K562 (cell line): ENCODE measurements at regions not wholly inside any gene's neighbourhood (a gene's known extent, or its start where the extent isn't known, plus 50 kb on each side); places are given as distances from the start of the nearest gene placed in this dataset.
A peak's percentile ranks its signal among the peaks of the same experiment; 100 is the strongest.

Experiments
- ADNP ChIP-seq: fragments of 200-800 bp; sonication (Bioruptor generic); IDR thresholded peaks from 2 replicates; pipeline ENCODE4 v1.6.1; 2016; ENCODE audit warnings: missing genetic modification characterization, missing compliant biosample characterization
- CEBPZ ChIP-seq: fragments of 150-350 bp; IDR thresholded peaks from 2 replicates; pipeline ENCODE4 v1.6.1; 2014; ENCODE audit warnings: low read depth, mild to moderate bottlenecking, low read length, borderline replicate concordance
- CREB3 ChIP-seq: fragments of 450-650 bp; conservative IDR thresholded peaks from 2 replicates; pipeline ENCODE4 v1.6.1; 2016; ENCODE audit warnings: missing genetic modification characterization, low read depth, mild to moderate bottlenecking, missing compliant biosample characterization, moderate library complexity
- CXXC5 ChIP-seq: fragments of 250-450 bp; sonication (Bioruptor Pico); IDR thresholded peaks from 2 replicates; pipeline ENCODE4 v1.8.0; 2022; ENCODE audit warnings: inconsistent platforms, mild to moderate bottlenecking, moderate library complexity
- ETV5 ChIP-seq: sonication (generic); formaldehyde crosslinking; IDR thresholded peaks from 2 replicates; pipeline ENCODE4 v1.4.0; 2020; ENCODE audit warnings: low read depth, mild to moderate bottlenecking, missing genetic modification reagents
- HMG20A ChIP-seq: fragments of 450-650 bp; formaldehyde crosslinking; conservative IDR thresholded peaks from 2 replicates; pipeline ENCODE4 v1.4.0; 2020; ENCODE audit warnings: mild to moderate bottlenecking, mixed read lengths
- IRF9 ChIP-seq: fragments of 450-650 bp; IDR thresholded peaks from 2 replicates; pipeline ENCODE4 v1.6.1; 2016; ENCODE audit warnings: missing biosample characterization, missing genetic modification characterization
- NCOR1 ChIP-seq: fragments of 450-650 bp; IDR thresholded peaks from 2 replicates; pipeline ENCODE4 v1.6.1; 2016; ENCODE audit warnings: mild to moderate bottlenecking, moderate library complexity
- PHB ChIP-seq: fragments of 250-450 bp; sonication (Bioruptor Pico); IDR thresholded peaks from 2 replicates; pipeline ENCODE4 v1.5.0; 2021
- SMAD3 ChIP-seq: fragments of 450-650 bp; formaldehyde crosslinking; conservative IDR thresholded peaks from 2 replicates; pipeline ENCODE4 v1.4.0; 2020; ENCODE audit warnings: mild to moderate bottlenecking
- TAF9B ChIP-seq: fragments of 450-650 bp; IDR thresholded peaks from 2 replicates; pipeline ENCODE4 v1.6.1; 2018; ENCODE audit warnings: mild to moderate bottlenecking; ENCODE audit not compliant: partially characterized antibody
- ZBTB49 ChIP-seq: sonication (generic); formaldehyde crosslinking; IDR thresholded peaks from 2 replicates; pipeline ENCODE4 v1.8.0; 2022; ENCODE audit warnings: missing genetic modification reagents, mild to moderate bottlenecking, borderline replicate concordance
- ZBTB9 ChIP-seq: fragments of 450-650 bp; formaldehyde crosslinking; IDR thresholded peaks from 2 replicates; pipeline ENCODE4 v1.4.0; 2020; ENCODE audit warnings: mild to moderate bottlenecking, moderate library complexity
- ZNF589 ChIP-seq: fragments of 200-800 bp; sonication (Bioruptor generic); IDR thresholded peaks from 2 replicates; pipeline ENCODE4 v1.6.1; 2016; ENCODE audit warnings: low read depth, missing genetic modification characterization, missing compliant biosample characterization
- ZNF740 ChIP-seq, 3 experiments: fragments of 200-800 bp in 1 of 3; sonication (Bioruptor generic) in 1 of 3; sonication (generic) in 1 of 3; formaldehyde crosslinking in 1 of 3; IDR thresholded peaks; 2 replicates each; pipeline versions ENCODE4 v1.6.1 to v1.8.0; 2016 to 2022; ENCODE audit warnings: mild to moderate bottlenecking in 2 of 3, missing compliant biosample characterization in 2 of 3, missing genetic modification characterization in 2 of 3, missing genetic modification reagents in 1 of 3

- TF ChIP-seq CEBPZ (no peak), ZNF589 (CRISPR knock-in tag) (peak; percentile 62; the same call in 1 of the 2 replicates), HMG20A (CRISPR knock-in tag) (no peak), TAF9B (peak; percentile 40), IRF9 (tag) (no peak), CXXC5 (CRISPR knock-in tag) (peak; percentile 27; the same call in 1 of the 2 replicates), ADNP (tag) (no peak), ZNF740 (CRISPR knock-in tag; IDR thresholded peaks at IDR 0.05) (no peak), ZNF740 (tag; IDR thresholded peaks at IDR 0.05) (no peak), ZBTB49 (CRISPR knock-in tag) (no peak), NCOR1 (peak; percentile 88), ZBTB9 (no peak), PHB (CRISPR knock-in tag) (no peak), CREB3 (tag) (no peak), SMAD3 (CRISPR knock-in tag) (no peak), ETV5 (CRISPR knock-in tag) (0 out of 2 replicates have a peak, but pooled peaks have one; percentile 15)
Measured at GRCh38 chr3:124586126-124587052, 143.9 kb upstream of the UMPS start (continued).
